ENCODE measurements at regions not wholly inside any gene's neighbourhood (a gene's known extent, or its start where the extent isn't known, plus 50 kb on each side); places are given as distances from the start of the nearest gene placed in this dataset.

DNA sequence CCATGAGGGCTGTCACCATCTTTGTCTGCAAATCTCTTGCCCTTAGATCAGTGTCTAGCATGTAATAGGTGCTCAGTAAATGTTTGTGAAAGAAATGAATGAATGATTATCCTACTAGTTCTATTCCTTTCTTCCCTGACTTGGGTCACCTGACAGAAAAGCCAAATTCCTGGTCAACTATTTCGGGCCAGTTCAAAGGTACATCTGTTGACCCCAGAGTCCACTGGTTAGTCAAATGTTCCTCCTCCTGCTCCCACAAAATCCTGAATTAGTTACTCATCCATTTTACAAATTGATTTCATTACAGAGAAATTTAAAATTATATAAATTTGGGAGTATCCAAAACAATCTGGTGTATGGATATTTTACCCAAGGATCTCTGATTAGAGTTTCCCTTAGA is 124.7 kb upstream of the NAV2 start:
- TF ChIP-seq, protein P1, sequence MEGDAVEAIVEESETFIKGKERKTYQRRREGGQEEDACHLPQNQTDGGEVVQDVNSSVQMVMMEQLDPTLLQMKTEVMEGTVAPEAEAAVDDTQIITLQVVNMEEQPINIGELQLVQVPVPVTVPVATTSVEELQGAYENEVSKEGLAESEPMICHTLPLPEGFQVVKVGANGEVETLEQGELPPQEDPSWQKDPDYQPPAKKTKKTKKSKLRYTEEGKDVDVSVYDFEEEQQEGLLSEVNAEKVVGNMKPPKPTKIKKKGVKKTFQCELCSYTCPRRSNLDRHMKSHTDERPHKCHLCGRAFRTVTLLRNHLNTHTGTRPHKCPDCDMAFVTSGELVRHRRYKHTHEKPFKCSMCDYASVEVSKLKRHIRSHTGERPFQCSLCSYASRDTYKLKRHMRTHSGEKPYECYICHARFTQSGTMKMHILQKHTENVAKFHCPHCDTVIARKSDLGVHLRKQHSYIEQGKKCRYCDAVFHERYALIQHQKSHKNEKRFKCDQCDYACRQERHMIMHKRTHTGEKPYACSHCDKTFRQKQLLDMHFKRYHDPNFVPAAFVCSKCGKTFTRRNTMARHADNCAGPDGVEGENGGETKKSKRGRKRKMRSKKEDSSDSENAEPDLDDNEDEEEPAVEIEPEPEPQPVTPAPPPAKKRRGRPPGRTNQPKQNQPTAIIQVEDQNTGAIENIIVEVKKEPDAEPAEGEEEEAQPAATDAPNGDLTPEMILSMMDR (IDR thresholded peaks at IDR 0.05; ENCODE audit: low read length), result no peak
- TF ChIP-seq EZH2 (IDR thresholded peaks at IDR 0.05; ENCODE audit: borderline replicate concordance, low read length), result no peak

All from OCI-LY1 (cell line).